H1 (cell line): ENCODE measurements at regions not wholly inside any gene's neighbourhood (a gene's known extent, or its start where the extent isn't known, plus 50 kb on each side); places are given as distances from the start of the nearest gene placed in this dataset.

ENCODE experiments used
- CTCF ChIA-PET: fragments of 300-600 bp; sonication (Branson Sonifier 250); formaldehyde crosslinking; loops from one replicate; lab custom pipeline; 2021; ENCODE audit not compliant: partially characterized antibody; lab: Charles Lee
- POLR2A ChIA-PET: fragments of 300-600 bp; sonication (Branson Sonifier 250); formaldehyde crosslinking; loops from one replicate; lab custom pipeline; 2021; ENCODE audit warnings: inconsistent platforms; ENCODE audit not compliant: partially characterized antibody; lab: Charles Lee
- DNase-seq, 2 experiments: peaks; one replicate each; pipeline versions ENCODE4 v3.0.0 to v3.0.0-alpha.2; 2010 to 2022; ENCODE audit warnings: low spot score in 2 of 2, low read depth in 1 of 2, mixed read lengths in 1 of 2
- FAIRE-seq: peaks from 2 replicates; lab custom pipeline; 2011; peaks lifted over from hg19 to GRCh38; lab: Jason Lieb, UNC
- H2AFZ ChIP-seq: 2 replicates; pipeline ENCODE4 v1.8.1; 2012; ENCODE audit warnings: low read length, inconsistent platforms
- H2AK5ac ChIP-seq: 2 replicates; pipeline ENCODE4 v1.6.1; 2013; ENCODE audit warnings: low read depth, low read length
- H2BK120ac ChIP-seq: replicated peaks from 2 replicates; pipeline ENCODE3; 2013; ENCODE audit warnings: low read depth, low read length, inconsistent platforms
- H2BK12ac ChIP-seq: 2 replicates; pipeline ENCODE4 v1.6.1; 2013; ENCODE audit warnings: low read depth, low read length
- H2BK15ac ChIP-seq: 2 replicates; pipeline ENCODE4 v1.6.1; 2013; ENCODE audit warnings: low read length
- H2BK20ac ChIP-seq: 2 replicates; pipeline ENCODE4 v1.6.1; 2013; ENCODE audit warnings: low read length
- H2BK5ac ChIP-seq: 2 replicates; pipeline ENCODE4 v1.6.1; 2013; ENCODE audit warnings: low read depth, low read length
- H3K14ac ChIP-seq: 2 replicates; pipeline ENCODE4 v1.6.1; 2013; ENCODE audit warnings: inconsistent platforms; ENCODE audit not compliant: insufficient read length
- H3K18ac ChIP-seq: 2 replicates; pipeline ENCODE4 v1.6.1; 2013; ENCODE audit warnings: low read length; ENCODE audit errors: extremely low read depth
- H3K23ac ChIP-seq: 2 replicates; pipeline ENCODE4 v1.6.1; 2013; ENCODE audit warnings: inconsistent platforms; ENCODE audit not compliant: insufficient read length
- H3K23me2 ChIP-seq: 2 replicates; pipeline ENCODE4 v1.6.1; 2013; ENCODE audit warnings: low read depth, low read length
- H3K27ac ChIP-seq: 2 replicates; pipeline ENCODE4 v1.6.1; 2011; ENCODE audit warnings: low read depth, low read length, inconsistent platforms
- H3K27me3 ChIP-seq, 4 experiments: replicated peaks in 1 of 4; 1 replicate in 1 of 4; 2 replicates in 3 of 4; pipeline versions ENCODE4 v1.6.1 to v1.8.1; 2011 to 2013; ENCODE audit warnings: low read length in 3 of 4, mild to moderate bottlenecking in 3 of 4, inconsistent platforms in 2 of 4, mixed read lengths in 2 of 4, moderate library complexity in 1 of 4; ENCODE audit not compliant: control insufficient read depth in 3 of 4, insufficient read depth in 3 of 4; ENCODE audit errors: extremely low read depth in 1 of 4
- H3K36me3 ChIP-seq, 4 experiments: 2 replicates each; pipeline versions ENCODE4 v1.6.1 to v1.8.1; 2011 to 2013; ENCODE audit warnings: mild to moderate bottlenecking in 4 of 4, low read length in 3 of 4, moderate library complexity in 2 of 4, control low read depth in 1 of 4, inconsistent platforms in 1 of 4; ENCODE audit not compliant: insufficient read depth in 4 of 4, control insufficient read depth in 2 of 4
- H3K4ac ChIP-seq: replicated peaks from 2 replicates; pipeline ENCODE3; 2013; ENCODE audit warnings: low read length, low read depth, mixed read lengths, inconsistent platforms; ENCODE audit not compliant: insufficient read length
- H3K4me1 ChIP-seq, 4 experiments: replicated peaks in 1 of 4; 1 replicate in 1 of 4; 2 replicates in 3 of 4; pipeline versions ENCODE4 v1.6.1 to v1.8.1; 2011 to 2013; ENCODE audit warnings: low read length in 3 of 4, inconsistent platforms in 2 of 4, mixed read lengths in 1 of 4; ENCODE audit not compliant: insufficient read depth in 4 of 4, control insufficient read depth in 3 of 4
- H3K4me2 ChIP-seq, 2 experiments: 2 replicates each; pipeline versions ENCODE4 v1.6.1 to v1.8.1; 2011 to 2013; ENCODE audit warnings: low read depth in 2 of 2, low read length in 2 of 2, control low read depth in 1 of 2, inconsistent platforms in 1 of 2, mild to moderate bottlenecking in 1 of 2; ENCODE audit not compliant: insufficient read depth in 1 of 2
- H3K4me3 ChIP-seq, 4 experiments: fragments of 200-600, 300-600 bp in 1 of 4; sonication (generic), shearing (Covaris generic), sonication (Bioruptor Twin) in 1 of 4; 2 replicates each; pipeline versions ENCODE4 v1.5.1 to v1.8.1; 2011 to 2016; ENCODE audit warnings: low read length in 4 of 4, low read depth in 3 of 4, control low read depth in 2 of 4, inconsistent platforms in 2 of 4, mild to moderate bottlenecking in 2 of 4, mixed read lengths in 1 of 4, moderate library complexity in 1 of 4; ENCODE audit not compliant: insufficient read depth in 2 of 4; ENCODE audit errors: extremely low read depth in 1 of 4
- H3K56ac ChIP-seq: replicated peaks from 2 replicates; pipeline ENCODE3; 2013; ENCODE audit warnings: low read depth, mild to moderate bottlenecking, mixed read lengths, low read length, inconsistent platforms; ENCODE audit not compliant: insufficient read length
- H3K79me1 ChIP-seq: 2 replicates; pipeline ENCODE4 v1.6.1; 2013; ENCODE audit warnings: low read depth, low read length, control low read depth
- H3K79me2 ChIP-seq, 2 experiments: 2 replicates each; pipeline versions ENCODE4 v1.6.1 to v1.8.1; 2012 to 2013; ENCODE audit warnings: low read length in 2 of 2, mild to moderate bottlenecking in 2 of 2, inconsistent platforms in 1 of 2; ENCODE audit not compliant: insufficient read depth in 2 of 2, control insufficient read depth in 1 of 2
- H3K9ac ChIP-seq, 4 experiments: replicated peaks in 1 of 4; 1 replicate in 1 of 4; 2 replicates in 3 of 4; pipeline versions ENCODE4 v1.6.1 to v1.8.1; 2011 to 2013; ENCODE audit warnings: low read depth in 3 of 4, low read length in 3 of 4, control low read depth in 2 of 4, mild to moderate bottlenecking in 2 of 4, moderate library complexity in 2 of 4, inconsistent platforms in 1 of 4; ENCODE audit errors: extremely low read depth in 1 of 4
- H3K9me3 ChIP-seq, 2 experiments: 2 replicates each; pipeline versions ENCODE4 v1.6.1 to v1.8.1; 2012 to 2013; ENCODE audit warnings: mild to moderate bottlenecking in 2 of 2, moderate library complexity in 2 of 2, control low read depth in 1 of 2, inconsistent platforms in 1 of 2, low read depth in 1 of 2, low read length in 1 of 2, mixed read lengths in 1 of 2; ENCODE audit not compliant: insufficient read depth in 2 of 2
- H4K20me1 ChIP-seq, 2 experiments: replicated peaks in 1 of 2; 2 replicates each; pipeline versions ENCODE3 to v1.8.1; 2011 to 2013; ENCODE audit warnings: inconsistent platforms in 2 of 2, low read length in 2 of 2, mild to moderate bottlenecking in 1 of 2; ENCODE audit not compliant: insufficient read depth in 2 of 2, control insufficient read depth in 1 of 2
- H4K5ac ChIP-seq: 2 replicates; pipeline ENCODE4 v1.6.1; 2013; ENCODE audit warnings: low read length, low read depth, mixed read lengths, inconsistent platforms; ENCODE audit not compliant: insufficient read length
- H4K8ac ChIP-seq: 2 replicates; pipeline ENCODE4 v1.8.0; 2013; ENCODE audit warnings: mild to moderate bottlenecking, moderate library complexity, low read length, inconsistent platforms; ENCODE audit not compliant: insufficient read depth; ENCODE audit errors: extremely low read depth
- H4K91ac ChIP-seq: replicated peaks from 2 replicates; pipeline ENCODE3; 2013; ENCODE audit warnings: low read length, mixed read lengths, inconsistent platforms; ENCODE audit not compliant: insufficient read length
- BACH1 ChIP-seq: IDR thresholded peaks from 2 replicates; pipeline ENCODE4 v1.6.1; 2012; ENCODE audit warnings: low read length, improper control_type of control experiment
- JUN ChIP-seq: IDR thresholded peaks from 2 replicates; pipeline ENCODE4 v1.6.1; 2011; ENCODE audit warnings: low read depth, mild to moderate bottlenecking, improper control_type of control experiment, low read length
- SIN3A ChIP-seq, 2 experiments: IDR thresholded peaks in 1 of 2; conservative IDR thresholded peaks in 1 of 2; 2 replicates each; pipeline ENCODE4 v1.6.1; 2011 to 2012; ENCODE audit warnings: low read length in 2 of 2, improper control_type of control experiment in 1 of 2, low read depth in 1 of 2, mild to moderate bottlenecking in 1 of 2
- TAF1 ChIP-seq: IDR thresholded peaks from 2 replicates; pipeline ENCODE4 v1.6.1; 2011; ENCODE audit warnings: mild to moderate bottlenecking, low read depth, low read length
- WGBS, 2 experiments: shearing (Covaris generic) in 1 of 2; methylation state at CpG; one replicate each; pipeline versions ENCODE4 v1.1.6 to v1.1.7; 2013 to 2015; ENCODE audit warnings: low lambda C conversion rate in 2 of 2, mixed read lengths in 2 of 2, inconsistent platforms in 1 of 2, low coverage in 1 of 2, missing lambda C conversion rate in 1 of 2; ENCODE audit not compliant: insufficient replicate concordance in 2 of 2, insufficient coverage in 1 of 2, insufficient read length in 1 of 2; ENCODE audit errors: extremely low coverage in 1 of 2, missing lambda C conversion rate in 1 of 2; 5-methylcytosine and 5-hydroxymethylcytosine counted together

DNA sequence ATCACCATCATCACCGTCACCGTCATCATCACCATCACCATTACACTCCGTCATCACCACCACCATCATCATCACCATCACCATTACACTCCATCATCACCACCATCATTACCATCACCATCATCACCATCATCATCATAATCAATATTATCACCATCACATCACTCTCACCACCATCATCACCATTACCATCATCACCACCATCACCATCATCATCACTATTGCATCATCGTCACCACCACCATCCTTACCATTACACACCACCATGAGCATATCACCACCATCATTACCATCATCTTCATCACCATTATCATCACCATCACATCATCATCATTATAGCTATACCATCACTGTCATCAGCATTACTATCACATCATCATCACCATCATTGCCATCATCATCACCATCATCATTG, 93.7 kb downstream of the KIF26A start:
- H3K4ac ChIP-seq: no peak overlapping the region
- WGBS, 2 experiments: 69% methylated on average over 4 of the region's 4 CpGs; no CpG with 5 or more reads in 1 of the 2 experiments
- no peaks in the 10 kb centered on the region for H3K79me2 ChIP-seq
- H3K9ac ChIP-seq: no peak overlapping the region
- H3K14ac ChIP-seq: no peak overlapping the region
- H3K4me3 ChIP-seq: no peak overlapping the region
- peak overlapping the region; percentile 24 for H3K56ac ChIP-seq
- H3K4me2 ChIP-seq: no peak overlapping the region
- no peak overlapping the region for H3K18ac ChIP-seq
- H2BK20ac ChIP-seq: no peak overlapping the region
- POLR2A ChIA-PET: no interaction called here
- no peak for DNase-seq
- no peak overlapping the region for H4K5ac ChIP-seq
- H4K8ac ChIP-seq: no peak overlapping the region
- H3K23me2 ChIP-seq: peaks cover 9% of the 10 kb centered on the region; the same call in 1 of the 2 replicates
- no peaks in the 10 kb centered on the region for H3K4me1 ChIP-seq
- no peak overlapping the region for H2AFZ ChIP-seq
- no peak overlapping the region for H2BK5ac ChIP-seq
- TF ChIP-seq JUN: no peak
- TF ChIP-seq SIN3A (conservative IDR thresholded peaks at IDR 0.05 in 1 of 2, IDR thresholded peaks at IDR 0.05 in 1 of 2; ENCODE audit: low read depth in 1 of 2, low read length in 2 of 2): no peak
- TF ChIP-seq TAF1: no peak
- TF ChIP-seq BACH1: no peak
- TF ChIP-seq, all 59 proteins: peak for 0
- Histone ChIP-seq H3K27me3 (no peaks in the 10 kb centered on the region), H4K20me1 (peaks cover 0 to 8% of the 10 kb centered on the region in 2 experiments), H3K27ac (no peak overlapping the region), H4K91ac (no peak overlapping the region), H2BK15ac (no peak overlapping the region), H2BK12ac (peak overlapping the region; percentile 35; the same call in 1 of the 2 replicates), H3K36me3 (no peaks in the 10 kb centered on the region; a peak in 1 of 8 replicates), H3K23ac (no peak overlapping the region), H3K79me1 (no peaks in the 10 kb centered on the region), H3K9me3 (peaks cover 21 to 30% of the 10 kb centered on the region in 2 experiments), H2AK5ac (peak overlapping the region; percentile 75; the same call in 1 of the 2 replicates), H2BK120ac (no peak overlapping the region)
- FAIRE-seq: no peak
- CTCF ChIA-PET: interaction anchor here (0.6 to 1.3 kb wide), 2 partner anchors 19 to 70 kb away, joined by 3 to 4 read pairs; no protein-coding TSS in a partner anchor
